Adrenal gland (tissue), 9 donors: ENCODE measurements at regions not wholly inside any gene's neighbourhood (a gene's known extent, or its start where the extent isn't known, plus 50 kb on each side); places are given as distances from the start of the nearest gene placed in this dataset.

Experiments used
- DNase-seq, 7 donors: peaks; one replicate each; pipeline ENCODE4 v3.0.0-alpha.2; 2019 to 2020
- H3K27ac ChIP-seq, 5 donors: fragments of 200-600 bp; sonication (generic) in 4 of 5; 1 replicate in 3 of 5; 2 replicates in 2 of 5; pipeline versions ENCODE4 v1.5.1 to v1.8.0; 2016 to 2020; ENCODE audit warnings: mild to moderate bottlenecking in 1 of 5
- H3K27me3 ChIP-seq: fragments of 200-600 bp; 2 replicates; pipeline ENCODE4 v1.8.0; 2021
- H3K36me3 ChIP-seq, 2 donors: fragments of 200-600 bp; replicated peaks in 1 of 2; 1 replicate in 1 of 2; 2 replicates in 1 of 2; pipeline versions ENCODE4 v1.5.1 to v1.8.0; 2018 to 2022
- H3K4me1 ChIP-seq, 2 donors: fragments of 200-600 bp; replicated peaks in 1 of 2; 1 replicate in 1 of 2; 2 replicates in 1 of 2; pipeline versions ENCODE4 v1.5.1 to v1.8.0; 2018 to 2021
- H3K4me3 ChIP-seq, 4 donors: fragments of 200-600 bp; sonication (generic) in 3 of 4; one replicate each; pipeline ENCODE4 v1.5.1; 2016 to 2018
- H3K9me3 ChIP-seq, 3 donors: fragments of 200-600 bp; sonication (generic) in 1 of 3; replicated peaks in 1 of 3; 1 replicate in 2 of 3; 2 replicates in 1 of 3; pipeline versions ENCODE4 v1.5.1 to v1.8.0; 2016 to 2021
- CTCF ChIP-seq, 6 experiments: fragments of 450-650 bp in 4 of 6; fragments of 200-600 bp in 2 of 6; sonication (generic) in 1 of 6; IDR thresholded peaks; 1 replicate in 5 of 6; 2 replicates in 1 of 6; pipeline versions ENCODE4 v1.5.1 to v1.8.0; 2016 to 2021; ENCODE audit warnings: antibody characterized with exemption in 6 of 6, mild to moderate bottlenecking in 2 of 6, moderate library complexity in 1 of 6
- POLR2A ChIP-seq, 2 donors: fragments of 450-650 bp; IDR thresholded peaks; one replicate each; pipeline ENCODE4 v1.6.1; 2017; ENCODE audit warnings: antibody characterized with exemption in 2 of 2, mild to moderate bottlenecking in 2 of 2, moderate library complexity in 1 of 2
- WGBS, 4 donors: extraction: QIAGEN DNeasy Blood & Tissue Kit in 2 of 4; methylation state at CpG; one replicate each; pipeline versions ENCODE4 v1.1.5 to v1.1.7; 2013 to 2017; 5-methylcytosine and 5-hydroxymethylcytosine counted together
- intact Hi-C, 2 donors: fragments of 100-400 bp; cut with DNase I; formaldehyde crosslinking; loops; one replicate each; pipeline versions ENCODE4 v1.14.1 to v1.15.0; 2022 to 2023
- donor health status: healthy with polysubstance abuse.
- donor health status: Bipolar disorder and iron deficiency.
- donor health status: DM: yes; HTN: yes; CAD: no.
- donor health status: DM: no; HTN: no; CAD: no.
- donor health status: DM: no; HTN: no; CAD: no.

DNA sequence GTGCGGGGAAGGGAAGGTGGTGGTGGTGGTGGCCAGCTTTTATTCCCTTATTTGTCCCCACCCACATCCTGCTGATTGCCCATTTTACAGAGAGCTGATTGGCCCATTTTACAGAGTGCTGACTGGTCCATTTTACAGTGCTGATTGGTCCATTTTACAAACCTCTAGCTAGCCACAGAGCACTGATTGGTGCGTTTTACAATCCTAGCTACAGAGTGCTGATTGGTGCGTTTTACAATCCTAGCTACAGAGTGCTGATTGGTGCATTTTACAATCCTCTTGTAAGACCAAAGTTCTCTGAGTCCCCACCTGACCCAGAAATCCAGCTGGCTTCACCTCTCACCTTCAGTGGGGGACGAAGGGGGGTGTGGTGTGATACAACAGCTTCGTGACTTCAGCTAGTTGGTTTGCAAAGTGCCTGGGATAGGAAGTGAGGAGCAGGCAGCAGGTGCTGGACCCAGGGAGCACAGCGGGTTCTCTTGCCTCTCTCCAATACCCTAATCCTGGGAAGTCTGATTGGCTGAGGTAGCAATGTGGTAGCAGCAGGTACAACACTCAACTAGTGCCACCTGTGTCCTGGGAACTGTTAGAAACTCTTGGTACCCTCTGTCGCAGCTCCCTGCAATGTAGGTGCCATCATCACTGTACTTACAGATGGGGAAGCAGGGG, 92.1 kb downstream of the BARX1 start:
- no peak for DNase-seq
- intact Hi-C loops: no loop called here
- no peak overlapping the region for H3K4me3 ChIP-seq

GRCh38 chr9:93861736-93862358, 93.3 kb downstream of the BARX1 start:
- peaks cover 37% of the 10 kb centered on the region for H3K27me3 ChIP-seq
- intact Hi-C loops: no loop called here
- H3K36me3 ChIP-seq: no peaks in the 10 kb centered on the region
- no peak overlapping the region for H3K27ac ChIP-seq
- no peak overlapping the region for H3K4me3 ChIP-seq
- H3K9me3 ChIP-seq: no peaks in the 10 kb centered on the region
- no peak for TF ChIP-seq POLR2A (IDR thresholded peaks at IDR 0.05)
- TF ChIP-seq CTCF (IDR thresholded peaks at IDR 0.05): no peak
- DNase-seq: no peak
- 82 to 94% (median 86%) methylated on average over 4 to 5 of the region's 5 CpGs for WGBS, 4 donors
- H3K4me1 ChIP-seq: no peaks in the 10 kb centered on the region

More for the DNA sequence above, 92.1 kb downstream of the BARX1 start:
- H3K9me3 ChIP-seq: no peaks in the 10 kb centered on the region
- no peaks in the 10 kb centered on the region for H3K36me3 ChIP-seq
- TF ChIP-seq POLR2A (IDR thresholded peaks at IDR 0.05): no peak
- TF ChIP-seq CTCF (IDR thresholded peaks at IDR 0.05): no peak
- peaks cover 30% of the 10 kb centered on the region for H3K27me3 ChIP-seq
- H3K27ac ChIP-seq: no peak overlapping the region
- 84 to 87% (median 85%) methylated on average over 6 to 7 of the region's 7 CpGs for WGBS, 4 donors
- no peaks in the 10 kb centered on the region for H3K4me1 ChIP-seq

DNA sequence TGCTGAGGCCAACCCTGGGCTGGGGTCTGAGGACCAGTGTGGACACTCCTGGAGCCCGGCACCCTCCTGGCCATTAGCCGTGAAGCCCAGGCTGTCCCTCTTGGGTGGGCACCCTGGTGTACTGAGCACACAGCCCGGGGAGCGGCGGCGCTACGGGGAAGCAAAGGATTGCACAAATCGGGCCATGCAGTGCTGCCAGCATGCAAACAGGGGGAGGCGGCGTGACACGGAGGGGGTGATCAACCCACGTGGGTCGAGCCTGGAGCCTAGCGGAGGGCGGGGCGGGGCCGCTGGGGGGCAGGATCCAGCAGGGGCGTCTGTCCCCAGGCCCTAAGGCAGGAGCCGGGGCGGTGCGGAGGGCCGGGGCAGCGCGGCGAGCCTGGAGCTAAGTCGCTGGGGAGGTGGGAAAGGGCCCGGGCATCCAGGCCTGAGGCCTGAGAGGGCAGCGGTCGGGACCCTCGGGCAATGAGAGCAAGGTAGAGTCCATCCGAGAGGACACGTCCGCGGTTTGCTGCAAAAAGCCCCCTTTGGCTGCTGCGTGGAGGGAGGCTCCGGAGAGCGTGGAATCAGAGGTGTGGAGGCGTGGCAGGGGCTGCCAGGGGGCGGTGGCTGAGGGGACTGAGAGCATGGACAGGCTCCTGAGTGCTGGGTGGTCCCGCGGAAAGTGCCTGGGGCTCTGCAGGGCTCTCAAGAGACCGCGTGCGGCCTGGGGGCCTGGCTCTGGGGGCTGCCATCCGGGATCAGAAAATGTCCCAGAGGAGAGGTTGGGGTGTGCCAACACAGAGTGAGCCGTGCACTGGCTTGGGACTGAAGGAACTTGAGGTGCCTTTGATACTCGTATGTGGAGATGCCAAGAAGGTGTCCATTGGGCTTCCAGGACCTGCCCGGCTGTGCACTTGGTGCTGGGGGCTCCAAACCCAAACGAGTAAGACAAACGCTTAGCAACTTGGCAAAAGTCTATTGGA, 94.2 kb downstream of the BARX1 start:
- intact Hi-C loops: no loop called here
- no peak overlapping the region for H3K4me3 ChIP-seq
- no peak for DNase-seq

More for the DNA sequence above, 94.2 kb downstream of the BARX1 start:
- Histone ChIP-seq H3K4me1 (no peaks in the 10 kb centered on the region), H3K9me3 (no peaks in the 10 kb centered on the region), H3K27ac (no peak overlapping the region), H3K36me3 (no peaks in the 10 kb centered on the region), H3K27me3 (peaks cover 37% of the 10 kb centered on the region)
- TF ChIP-seq POLR2A (IDR thresholded peaks at IDR 0.05) (no peak), CTCF (IDR thresholded peaks at IDR 0.05) (no peak)
- WGBS, 4 donors: 18 to 30% (median 25%) methylated on average over 14 to 50 of the region's 50 CpGs
